Endothelial cell of umbilical vein (primary cell): ENCODE measurements at regions not wholly inside any gene's neighbourhood (a gene's known extent, or its start where the extent isn't known, plus 50 kb on each side); places are given as distances from the start of the nearest gene placed in this dataset.

Experiments used
- BruUV-seq: library from RNA; stranded (reverse); fragments of 400-500 nt; replicated peaks from 2 replicates; lab custom pipeline; 2021; lab: Mats Ljungman, UMichigan
- CTCF ChIA-PET: fragments of 300-600, 350-600 bp; sonication (Branson Sonifier 250); formaldehyde crosslinking; loops from one replicate; lab custom pipeline; 2021; ENCODE audit warnings: antibody characterized with exemption, inconsistent platforms; lab: Charles Lee
- POLR2A ChIA-PET: fragments of 300-600, 350-600 bp; sonication (Branson Sonifier 250); formaldehyde crosslinking; loops from one replicate; lab custom pipeline; 2021; ENCODE audit warnings: antibody characterized with exemption, inconsistent platforms; lab: Charles Lee
- DNase-seq: peaks from one replicate; pipeline ENCODE4 v3.0.0-alpha.2; 2011; ENCODE audit warnings: low read depth, low spot score
- FAIRE-seq: peaks from 2 replicates; lab custom pipeline; 2011; peaks lifted over from hg19 to GRCh38; lab: Jason Lieb, UNC
- H2AFZ ChIP-seq: 2 replicates; pipeline ENCODE4 v1.6.0; 2012; ENCODE audit warnings: low read depth, low read length, control low read depth, inconsistent platforms
- H3K27ac ChIP-seq: 2 replicates; pipeline ENCODE4 v1.5.1; 2011; ENCODE audit warnings: low read depth, mild to moderate bottlenecking, control low read depth, low read length, moderate library complexity; ENCODE audit not compliant: insufficient read depth
- H3K27me3 ChIP-seq, 2 experiments: 2 replicates each; pipeline versions ENCODE4 v1.6.0 to v1.6.1; 2011; ENCODE audit warnings: low read length in 2 of 2, mixed read lengths in 1 of 2; ENCODE audit not compliant: control insufficient read depth in 2 of 2, insufficient read depth in 2 of 2
- H3K36me3 ChIP-seq, 2 experiments: 2 replicates in 1 of 2; 3 replicates in 1 of 2; pipeline ENCODE4 v1.5.1; 2011; ENCODE audit warnings: low read length in 2 of 2, mild to moderate bottlenecking in 1 of 2, moderate library complexity in 1 of 2; ENCODE audit not compliant: control insufficient read depth in 2 of 2, insufficient read depth in 2 of 2; ENCODE audit errors: extremely low read depth in 1 of 2
- H3K4me1 ChIP-seq: 3 replicates; pipeline ENCODE4 v1.5.1; 2011; ENCODE audit warnings: mild to moderate bottlenecking, low read length; ENCODE audit not compliant: control insufficient read depth, insufficient read depth; ENCODE audit errors: extremely low read depth
- H3K4me2 ChIP-seq: 2 replicates; pipeline ENCODE4 v1.6.1; 2011; ENCODE audit warnings: low read length, control low read depth, mixed read lengths; ENCODE audit not compliant: insufficient read depth
- H3K4me3 ChIP-seq, 3 experiments: fragments of 200-600 bp in 1 of 3; sonication (generic), shearing (Covaris generic) in 1 of 3; replicated peaks in 1 of 3; 2 replicates each; pipeline ENCODE4 v1.5.1; 2011 to 2016; ENCODE audit warnings: control low read depth in 3 of 3, low read length in 3 of 3, mild to moderate bottlenecking in 2 of 3, inconsistent platforms in 1 of 3, low read depth in 1 of 3, moderate library complexity in 1 of 3; ENCODE audit not compliant: insufficient read depth in 1 of 3
- H3K79me2 ChIP-seq: 2 replicates; pipeline ENCODE4 v1.6.0; 2012; ENCODE audit warnings: low read length, inconsistent platforms; ENCODE audit not compliant: control insufficient read depth, insufficient read depth
- H3K9ac ChIP-seq: replicated peaks from 2 replicates; pipeline ENCODE3; 2011; ENCODE audit warnings: low read length, control low read depth; ENCODE audit not compliant: insufficient read depth; ENCODE audit errors: extremely low read depth
- H3K9me1 ChIP-seq: replicated peaks from 3 replicates; pipeline ENCODE4 v1.6.0; 2011; ENCODE audit warnings: mild to moderate bottlenecking, low read length; ENCODE audit not compliant: control insufficient read depth, insufficient read depth; ENCODE audit errors: extremely low read depth
- H3K9me3 ChIP-seq: replicated peaks from 2 replicates; pipeline ENCODE4 v1.5.1; 2012; ENCODE audit warnings: low read length, inconsistent platforms; ENCODE audit not compliant: control insufficient read depth, insufficient read depth
- H4K20me1 ChIP-seq: replicated peaks from 2 replicates; pipeline ENCODE3; 2011; ENCODE audit warnings: mild to moderate bottlenecking, low read length; ENCODE audit not compliant: control insufficient read depth, insufficient read depth; ENCODE audit errors: extremely low read depth
- FOS ChIP-seq: IDR thresholded peaks from 2 replicates; pipeline ENCODE4 v1.6.1; 2011; ENCODE audit warnings: mild to moderate bottlenecking, low read length, moderate library complexity, borderline replicate concordance; ENCODE audit not compliant: insufficient read depth
- GATA2 ChIP-seq: IDR thresholded peaks from 2 replicates; pipeline ENCODE4 v1.7.0; 2011; ENCODE audit warnings: low read depth, mild to moderate bottlenecking, moderate library complexity, mixed read lengths, low read length; ENCODE audit not compliant: insufficient read length, insufficient read depth
- POLR2A ChIP-seq: IDR thresholded peaks from 2 replicates; pipeline ENCODE4 v1.6.1; 2012; ENCODE audit warnings: low read depth, mild to moderate bottlenecking, control low read depth, low read length
- dilution Hi-C: fragments of 300-500 bp; cut with MboI; formaldehyde crosslinking; loops from one replicate; pipeline ENCODE4 v1.15.0; 2019; ENCODE audit warnings: low sequenced_read_pairs; ENCODE audit not compliant: extremely low pct_ligation_motif_present
- intact Hi-C: fragments of 100-400 bp; cut with micrococcal nuclease; formaldehyde crosslinking; loops from one replicate; pipeline ENCODE4 v1.10.0; 2022
- TF ChIP-seq, protein P1 (sequence below), 2 donors: IDR thresholded peaks; 1 replicate in 1 of 2; 2 replicates in 1 of 2; pipeline ENCODE4 v1.5.1; 2011; ENCODE audit warnings: low read length in 2 of 2, mild to moderate bottlenecking in 2 of 2, moderate library complexity in 2 of 2, control low read depth in 1 of 2, inconsistent platforms in 1 of 2, low read depth in 1 of 2; ENCODE audit not compliant: insufficient read depth in 1 of 2; ENCODE audit errors: extremely low read depth in 1 of 2

DNA sequence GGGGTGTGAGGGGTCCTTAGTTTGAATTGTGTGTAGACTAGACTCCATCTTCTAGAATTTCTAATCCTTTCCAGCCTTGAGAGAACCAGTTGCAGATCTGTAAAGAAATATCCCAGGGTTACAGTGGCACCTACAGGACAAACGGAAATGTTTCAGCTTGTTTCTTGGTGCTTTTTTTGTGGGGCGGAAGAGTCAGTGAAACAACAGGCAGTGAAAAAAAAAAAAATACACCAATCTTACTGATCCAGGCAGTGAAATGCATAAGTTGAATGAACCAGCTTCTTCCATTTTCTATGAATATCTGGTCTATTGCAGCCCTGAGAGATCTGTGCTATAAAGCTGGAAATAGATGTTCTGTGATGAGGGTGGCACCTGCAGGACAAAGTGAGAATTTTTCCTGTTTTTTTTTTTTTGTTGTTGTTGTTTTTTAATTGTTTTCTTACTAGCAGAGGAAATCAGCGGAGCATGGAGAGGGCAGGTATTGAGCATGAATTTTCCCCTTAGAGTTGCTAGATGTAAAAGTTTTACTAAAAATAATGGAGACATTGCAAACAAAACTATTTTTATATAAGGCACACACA lies 81.9 kb upstream of the DYNC1I1 start:
- H3K4me3 ChIP-seq = no peak overlapping the region
- H3K27me3 ChIP-seq = peaks cover 0 to 5% of the 10 kb centered on the region in 2 experiments
- no peaks in the 10 kb centered on the region for H3K9me3 ChIP-seq
- no peaks in the 10 kb centered on the region for H3K36me3 ChIP-seq
- dilution Hi-C loops = no loop called here
- intact Hi-C loops = loop anchor here (1.0 kb wide), 3 partner anchors 163 to 181 kb away; no protein-coding TSS in a partner anchor
- H3K9me1 ChIP-seq = no peaks in the 10 kb centered on the region
- no peak overlapping the region for H3K4me2 ChIP-seq
- BruUV-seq = no TSS peak
- H3K27ac ChIP-seq = no peak overlapping the region
- TF ChIP-seq POLR2A = no peak
- TF ChIP-seq, protein P1, sequence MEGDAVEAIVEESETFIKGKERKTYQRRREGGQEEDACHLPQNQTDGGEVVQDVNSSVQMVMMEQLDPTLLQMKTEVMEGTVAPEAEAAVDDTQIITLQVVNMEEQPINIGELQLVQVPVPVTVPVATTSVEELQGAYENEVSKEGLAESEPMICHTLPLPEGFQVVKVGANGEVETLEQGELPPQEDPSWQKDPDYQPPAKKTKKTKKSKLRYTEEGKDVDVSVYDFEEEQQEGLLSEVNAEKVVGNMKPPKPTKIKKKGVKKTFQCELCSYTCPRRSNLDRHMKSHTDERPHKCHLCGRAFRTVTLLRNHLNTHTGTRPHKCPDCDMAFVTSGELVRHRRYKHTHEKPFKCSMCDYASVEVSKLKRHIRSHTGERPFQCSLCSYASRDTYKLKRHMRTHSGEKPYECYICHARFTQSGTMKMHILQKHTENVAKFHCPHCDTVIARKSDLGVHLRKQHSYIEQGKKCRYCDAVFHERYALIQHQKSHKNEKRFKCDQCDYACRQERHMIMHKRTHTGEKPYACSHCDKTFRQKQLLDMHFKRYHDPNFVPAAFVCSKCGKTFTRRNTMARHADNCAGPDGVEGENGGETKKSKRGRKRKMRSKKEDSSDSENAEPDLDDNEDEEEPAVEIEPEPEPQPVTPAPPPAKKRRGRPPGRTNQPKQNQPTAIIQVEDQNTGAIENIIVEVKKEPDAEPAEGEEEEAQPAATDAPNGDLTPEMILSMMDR (IDR thresholded peaks at IDR 0.05; ENCODE audit: extremely low read depth in 1 of 2, insufficient read depth in 1 of 2, low read depth in 1 of 2, low read length in 2 of 2) = peak; percentile 37 to 42
- H3K4me1 ChIP-seq = no peaks in the 10 kb centered on the region
- H4K20me1 ChIP-seq = no peaks in the 10 kb centered on the region
- ChIA-PET CTCF (interaction anchor here (0.6 to 8.3 kb wide), 65 partner anchors 9 to 1403 kb away, joined by 3 to 917 read pairs (median 4); partner anchors contain the start of gene PON3), POLR2A (interaction anchor here (0.6 kb wide), 1 partner anchor 72 kb away, joined by 3 read pairs; no protein-coding TSS in a partner anchor)
- H3K9ac ChIP-seq = no peak overlapping the region
- FAIRE-seq (peak; percentile 80), DNase-seq (peak; percentile 59)
- peak overlapping the region; percentile 35 for H2AFZ ChIP-seq
- H3K79me2 ChIP-seq = no peaks in the 10 kb centered on the region

DNA sequence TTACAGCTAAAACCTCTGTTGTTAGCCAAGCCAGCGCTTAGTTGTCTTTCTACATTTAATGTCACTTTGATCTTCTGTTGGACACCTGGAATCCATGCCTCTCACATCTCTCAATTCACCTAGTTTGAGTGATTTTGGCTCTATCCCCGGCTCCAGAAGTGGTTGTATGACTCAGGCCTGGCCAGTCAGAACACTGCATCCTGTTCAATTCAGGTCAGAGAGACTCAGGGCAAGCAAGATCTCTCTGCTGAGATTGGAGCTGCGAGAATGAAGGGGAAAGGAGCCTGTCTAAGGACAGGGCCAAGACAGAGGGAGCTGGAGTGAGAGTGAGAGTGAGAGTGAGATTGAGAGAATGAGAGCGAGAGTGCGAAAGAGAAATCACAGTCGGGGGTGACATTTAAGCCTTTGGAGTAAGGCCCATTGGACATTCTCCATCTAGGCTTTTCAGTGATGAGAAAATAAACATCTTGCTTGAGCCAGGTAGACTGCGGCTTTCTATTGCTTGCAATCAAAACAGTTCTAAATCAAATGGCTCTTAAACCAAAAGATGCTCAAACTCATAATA lies 83.3 kb upstream of the DYNC1I1 start:
- TF ChIP-seq GATA2 = no peak
- TF ChIP-seq, protein P1 (IDR thresholded peaks at IDR 0.05; ENCODE audit: extremely low read depth in 1 of 2, insufficient read depth in 1 of 2, low read depth in 1 of 2, low read length in 2 of 2) = no peak
- peak; percentile 42 for TF ChIP-seq FOS
- H3K9ac ChIP-seq = no peak overlapping the region
- H4K20me1 ChIP-seq = no peaks in the 10 kb centered on the region
- H3K4me1 ChIP-seq = no peaks in the 10 kb centered on the region
- dilution Hi-C loops (no loop called here), intact Hi-C loops (no loop called here)
- H3K36me3 ChIP-seq = no peaks in the 10 kb centered on the region
- H3K79me2 ChIP-seq = no peaks in the 10 kb centered on the region
- no peak for DNase-seq
- no TSS peak for BruUV-seq
- no peak overlapping the region for H3K4me2 ChIP-seq
- ChIA-PET CTCF (interaction anchor here (1.4 to 8.3 kb wide), 10 partner anchors 16 to 193 kb away, joined by 3 to 917 read pairs (median 10); no protein-coding TSS in a partner anchor), POLR2A (no interaction called here)
- peaks cover 0 to 2% of the 10 kb centered on the region in 2 experiments for H3K27me3 ChIP-seq
- H3K9me3 ChIP-seq = no peaks in the 10 kb centered on the region
- FAIRE-seq = no peak
- H2AFZ ChIP-seq = no peak overlapping the region
- H3K9me1 ChIP-seq = no peaks in the 10 kb centered on the region
- no peak overlapping the region for H3K4me3 ChIP-seq
- H3K27ac ChIP-seq = no peak overlapping the region
